CD14-positive monocyte (primary cell): ENCODE measurements at regions not wholly inside any gene's neighbourhood (a gene's known extent, or its start where the extent isn't known, plus 50 kb on each side); places are given as distances from the start of the nearest gene placed in this dataset.

Experiments
- DNase-seq, 3 donors: peaks; one replicate each; pipeline ENCODE4 v3.0.0-alpha.2; 2011 to 2022
- H2AFZ ChIP-seq: 2 replicates; pipeline ENCODE4 v1.6.0; 2012; ENCODE audit warnings: mild to moderate bottlenecking, low read depth, low read length, inconsistent platforms; ENCODE audit not compliant: insufficient read depth, poor library complexity, severe bottlenecking
- H3K27ac ChIP-seq, 2 donors: 1 replicate in 1 of 2; 2 replicates in 1 of 2; pipeline ENCODE4 v1.5.1; 2012 to 2013; ENCODE audit warnings: low read length in 2 of 2, control low read depth in 1 of 2, inconsistent platforms in 1 of 2, low read depth in 1 of 2, mild to moderate bottlenecking in 1 of 2
- H3K27me3 ChIP-seq, 2 donors: one replicate each; pipeline versions ENCODE4 v1.6.0 to v1.6.1; 2011 to 2013; ENCODE audit warnings: low read length in 2 of 2; ENCODE audit not compliant: control insufficient read depth in 2 of 2, insufficient read depth in 2 of 2
- H3K36me3 ChIP-seq, 2 donors: replicated peaks in 1 of 2; 1 replicate in 1 of 2; 2 replicates in 1 of 2; pipeline versions ENCODE4 v1.5.1 to v1.6.1; 2012 to 2013; ENCODE audit warnings: low read length in 2 of 2, control low read depth in 1 of 2, inconsistent platforms in 1 of 2, mild to moderate bottlenecking in 1 of 2; ENCODE audit not compliant: insufficient read depth in 2 of 2, control insufficient read depth in 1 of 2
- H3K4me1 ChIP-seq, 2 donors: 1 replicate in 1 of 2; 2 replicates in 1 of 2; pipeline versions ENCODE4 v1.5.1 to v1.6.1; 2012 to 2013; ENCODE audit warnings: low read length in 2 of 2, control low read depth in 1 of 2, inconsistent platforms in 1 of 2, mild to moderate bottlenecking in 1 of 2, moderate library complexity in 1 of 2; ENCODE audit not compliant: insufficient read depth in 2 of 2, control insufficient read depth in 1 of 2
- H3K4me2 ChIP-seq: replicated peaks from 2 replicates; pipeline ENCODE3; 2012; ENCODE audit warnings: low read length, moderate library complexity, mild to moderate bottlenecking; ENCODE audit not compliant: poor library complexity, severe bottlenecking; ENCODE audit errors: extremely low read depth
- H3K4me3 ChIP-seq, 3 experiments: fragments of 200-600 bp in 1 of 3; sonication (generic) in 1 of 3; replicated peaks in 1 of 3; 1 replicate in 2 of 3; 2 replicates in 1 of 3; pipeline ENCODE4 v1.5.1; 2011 to 2013; ENCODE audit warnings: low read length in 3 of 3, mild to moderate bottlenecking in 3 of 3, control low read depth in 2 of 3, low read depth in 2 of 3, inconsistent platforms in 1 of 3, moderate library complexity in 1 of 3
- H3K79me2 ChIP-seq: 2 replicates; pipeline ENCODE4 v1.6.0; 2012; ENCODE audit warnings: mild to moderate bottlenecking, control low read depth, inconsistent platforms, low read length, moderate library complexity; ENCODE audit not compliant: insufficient read depth
- H3K9ac ChIP-seq: 2 replicates; pipeline ENCODE4 v1.6.0; 2017; ENCODE audit warnings: low read length, mild to moderate bottlenecking; ENCODE audit not compliant: insufficient read depth, poor library complexity, severe bottlenecking
- H3K9me3 ChIP-seq, 2 donors: replicated peaks in 1 of 2; 1 replicate in 1 of 2; 2 replicates in 1 of 2; pipeline versions ENCODE4 v1.5.1 to v1.6.1; 2012 to 2013; ENCODE audit warnings: low read length in 2 of 2, control low read depth in 1 of 2; ENCODE audit not compliant: control insufficient read depth in 1 of 2, insufficient read depth in 1 of 2
- H4K20me1 ChIP-seq: 2 replicates; pipeline ENCODE4 v1.6.0; 2012; ENCODE audit warnings: mild to moderate bottlenecking, low read length, control low read depth, moderate library complexity; ENCODE audit not compliant: insufficient read depth
- H3K27ac Mint-ChIP-seq, 7 donors: one replicate each; pipeline ENCODE4 v1.8.0; 2020; ENCODE audit warnings: mild to moderate bottlenecking in 7 of 7, mixed read lengths in 7 of 7, moderate library complexity in 6 of 7, inconsistent platforms in 2 of 7
- H3K27me3 Mint-ChIP-seq, 3 donors: one replicate each; pipeline ENCODE4 v1.8.0; 2021 to 2022; ENCODE audit warnings: low read depth in 3 of 3, mild to moderate bottlenecking in 3 of 3, mixed read lengths in 3 of 3, moderate library complexity in 3 of 3, inconsistent platforms in 1 of 3
- H3K36me3 Mint-ChIP-seq, 2 donors: one replicate each; pipeline ENCODE4 v1.8.0; 2020; ENCODE audit warnings: mixed read lengths in 2 of 2, inconsistent platforms in 1 of 2, mild to moderate bottlenecking in 1 of 2
- H3K4me1 Mint-ChIP-seq: one replicate; pipeline ENCODE4 v1.8.0; 2020; ENCODE audit warnings: mild to moderate bottlenecking, mixed read lengths
- H3K4me3 Mint-ChIP-seq, 2 donors: one replicate each; pipeline ENCODE4 v1.8.0; 2020; ENCODE audit warnings: mild to moderate bottlenecking in 2 of 2, mixed read lengths in 2 of 2, moderate library complexity in 1 of 2
- H3K9me3 Mint-ChIP-seq, 7 donors: one replicate each; pipeline ENCODE4 v1.8.0; 2020 to 2022; ENCODE audit warnings: mixed read lengths in 7 of 7, mild to moderate bottlenecking in 6 of 7, moderate library complexity in 6 of 7, inconsistent platforms in 2 of 7
- CTCF ChIP-seq: fragments of 200-600 bp; IDR thresholded peaks from one replicate; pipeline ENCODE4 v1.8.0; 2022; ENCODE audit warnings: antibody characterized with exemption, mild to moderate bottlenecking
- WGBS: methylation state at CpG from one replicate; pipeline ENCODE4 v1.1.5; 2013; ENCODE audit warnings: missing lambda C conversion rate; ENCODE audit not compliant: insufficient coverage; 5-methylcytosine and 5-hydroxymethylcytosine counted together
- intact Hi-C, 2 donors: fragments of 100-400 bp; cut with micrococcal nuclease; formaldehyde crosslinking; loops; one replicate each; pipeline versions ENCODE4 v1.15.0 to v1.15.1; 2023

- intact Hi-C loops, result no loop called here
- peak; percentile 45 for TF ChIP-seq CTCF
- Histone ChIP-seq H3K4me1 (no peaks in the 10 kb centered on the region), H3K4me2 (no peak overlapping the region), H3K79me2 (no peaks in the 10 kb centered on the region), H4K20me1 (no peaks in the 10 kb centered on the region), H3K9me3 (no peaks in the 10 kb centered on the region), H3K27me3 (peaks cover 19 to 34% of the 10 kb centered on the region in 2 donors), H3K4me3 (no peak overlapping the region), H3K9ac (no peak overlapping the region), H2AFZ (no peak overlapping the region), H3K36me3 (no peaks in the 10 kb centered on the region), H3K27ac (no peak overlapping the region)
- DNase-seq, result no peak
- Mint-ChIP-seq H3K27me3 (peaks cover 13 to 24% (median 16%) of the 10 kb centered on the region in 3 donors), H3K36me3 (no peaks in the 10 kb centered on the region), H3K27ac (no peak overlapping the region), H3K9me3 (peaks cover 0 to 1% (median 0%) of the 10 kb centered on the region in 7 donors), H3K4me3 (no peak overlapping the region), H3K4me1 (no peaks in the 10 kb centered on the region)
- WGBS, result no CpG with 5 or more reads among the region's 4 CpGs
Observed at GRCh38 chr1:218171302-218171893, 113.7 kb upstream of the RRP15 start.

- intact Hi-C loops, result no loop called here
- H3K9ac ChIP-seq, result no peak overlapping the region
- Mint-ChIP-seq H3K9me3 (no peaks in the 10 kb centered on the region), H3K4me1 (no peaks in the 10 kb centered on the region), H3K27ac (no peak overlapping the region), H3K4me3 (no peak overlapping the region), H3K27me3 (peaks cover 0 to 2% (median 0%) of the 10 kb centered on the region in 3 donors), H3K36me3 (no peaks in the 10 kb centered on the region)
- H3K27ac ChIP-seq, result no peak overlapping the region
- H3K27me3 ChIP-seq, result no peaks in the 10 kb centered on the region
- no CpG with 5 or more reads among the region's 2 CpGs for WGBS
- H3K4me2 ChIP-seq, result no peak overlapping the region
- no peaks in the 10 kb centered on the region for H3K79me2 ChIP-seq
- no peaks in the 10 kb centered on the region for H3K4me1 ChIP-seq
- no peak for DNase-seq
- H3K9me3 ChIP-seq, result no peaks in the 10 kb centered on the region
- no peak overlapping the region for H3K4me3 ChIP-seq
- H2AFZ ChIP-seq, result no peak overlapping the region
- no peaks in the 10 kb centered on the region for H3K36me3 ChIP-seq
- no peaks in the 10 kb centered on the region for H4K20me1 ChIP-seq
- no peak for TF ChIP-seq CTCF
Observed at GRCh38 chr1:218182455-218182854, 102.6 kb upstream of the RRP15 start.
